OCI-LY7 (cell line): ENCODE measurements at regions not wholly inside any gene's neighbourhood (a gene's known extent, or its start where the extent isn't known, plus 50 kb on each side); places are given as distances from the start of the nearest gene placed in this dataset.

ENCODE experiments used
- CTCF ChIP-seq: fragments of 200-600 bp; sonication (generic); conservative IDR thresholded peaks from 2 replicates; pipeline ENCODE4 v1.5.1; 2014; ENCODE audit warnings: mild to moderate bottlenecking, antibody characterized with exemption, low read length, moderate library complexity, mixed read lengths
- EZH2phosphoT487 ChIP-seq: fragments of 200-600 bp; sonication (generic); IDR thresholded peaks from 2 replicates; pipeline ENCODE4 v1.6.1; 2018; ENCODE audit warnings: low read depth, borderline replicate concordance, mild to moderate bottlenecking, mixed run types, antibody characterized with exemption, low read length, moderate library complexity, mixed read lengths

DNA sequence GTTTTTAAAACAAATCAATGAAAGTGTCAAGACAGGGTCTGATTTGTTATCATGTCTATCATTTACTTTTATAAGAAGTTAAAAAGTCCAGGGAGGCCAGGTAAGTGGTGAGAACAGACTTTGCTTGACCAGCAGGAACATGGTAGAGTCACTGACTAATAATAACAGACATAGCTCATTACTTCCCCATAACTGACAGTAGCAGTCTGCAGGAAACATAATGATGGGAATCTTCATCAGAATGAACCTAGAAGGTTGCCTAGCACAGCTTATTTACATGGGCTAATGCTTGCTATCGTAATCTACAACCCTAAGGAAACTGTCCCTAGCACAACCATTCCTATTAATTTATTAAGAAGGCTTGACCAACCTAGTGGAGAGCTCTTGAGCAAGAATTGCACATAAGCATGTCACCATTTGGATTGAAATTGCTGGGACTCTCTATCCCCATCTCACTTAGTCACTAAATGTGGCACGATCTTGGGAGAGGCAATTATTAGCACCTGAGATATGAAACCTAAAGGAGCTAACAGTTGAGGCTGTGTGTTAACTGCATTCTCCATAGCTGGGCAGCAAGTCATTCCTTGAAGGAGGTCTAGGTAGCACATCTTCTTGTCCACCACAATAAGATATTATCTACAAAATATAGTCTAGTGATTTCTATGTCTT lies 139.6 kb upstream of the ZBTB20 start:
- TF ChIP-seq CTCF, result no peak
- TF ChIP-seq EZH2phosphoT487, result no peak
